ENCODE measurements at regions not wholly inside any gene's neighbourhood (a gene's known extent, or its start where the extent isn't known, plus 50 kb on each side); places are given as distances from the start of the nearest gene placed in this dataset.
"Not testable (repeated sequence)": the region's sequence is repeated elsewhere in the genome, so short reads cannot be mapped to it uniquely, and the experiment has no call there.

DNA sequence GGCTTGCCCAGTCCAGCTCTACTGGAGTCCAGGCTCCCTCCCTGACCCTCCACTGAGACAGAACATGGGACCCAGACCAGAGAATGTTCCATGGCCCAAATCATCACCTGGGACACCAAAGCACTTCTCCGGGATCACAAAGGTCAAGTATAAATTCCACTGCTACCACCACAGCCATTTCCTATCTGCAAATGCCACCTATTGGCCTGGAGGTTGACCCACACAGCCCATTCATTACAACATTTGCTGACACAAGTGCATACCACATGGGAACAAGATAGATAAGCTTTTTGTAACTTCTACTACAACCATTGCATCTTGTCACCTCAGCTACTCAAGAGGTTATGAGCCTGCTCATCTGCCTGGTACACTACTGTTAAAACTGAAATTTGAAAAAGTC lies 126.8 kb upstream of the NECTIN3 start:
- no peak for DNase-seq (ENCODE audit: low read depth)

DNA sequence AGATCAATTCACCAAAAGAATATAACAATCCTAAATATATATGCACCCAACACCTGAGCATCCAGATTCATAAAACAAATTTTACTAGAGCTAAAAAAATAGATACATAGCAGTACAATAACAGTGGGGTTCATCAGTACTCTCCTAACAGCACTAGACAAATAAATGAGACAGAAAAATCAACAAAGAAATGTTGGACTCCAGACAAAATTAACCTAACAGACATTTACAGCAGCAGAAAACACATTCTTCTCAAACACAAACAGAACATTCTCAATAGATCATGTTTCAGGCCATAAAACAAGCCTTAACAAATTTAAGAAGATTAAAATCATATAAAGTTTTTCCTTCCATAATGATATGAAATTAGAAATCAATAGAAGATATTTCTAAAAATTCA lies 124.8 kb upstream of the NECTIN3 start:
- no peak for DNase-seq (ENCODE audit: low read depth)

DNA sequence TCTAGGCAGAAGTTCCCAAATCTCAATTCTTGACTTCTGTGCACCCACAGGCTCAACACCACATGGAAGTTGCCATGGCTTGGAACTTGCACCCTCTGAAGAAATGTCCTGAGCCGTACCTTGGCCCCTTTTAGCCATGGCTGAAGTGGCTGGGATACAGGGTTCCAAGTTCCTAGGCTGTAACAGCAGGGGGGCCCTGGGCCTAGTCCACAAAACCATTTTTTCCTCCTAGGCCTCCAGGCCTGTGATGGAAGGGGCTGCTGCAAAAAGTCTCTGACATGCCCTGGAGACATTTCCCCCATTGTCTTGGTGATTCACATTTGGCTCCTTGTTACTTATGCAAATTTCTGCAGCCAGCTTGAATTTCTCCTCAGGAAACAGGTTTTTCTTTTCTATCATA lies 122.4 kb upstream of the NECTIN3 start:
- not testable (repeated sequence) for DNase-seq (ENCODE audit: low read depth)

DNA sequence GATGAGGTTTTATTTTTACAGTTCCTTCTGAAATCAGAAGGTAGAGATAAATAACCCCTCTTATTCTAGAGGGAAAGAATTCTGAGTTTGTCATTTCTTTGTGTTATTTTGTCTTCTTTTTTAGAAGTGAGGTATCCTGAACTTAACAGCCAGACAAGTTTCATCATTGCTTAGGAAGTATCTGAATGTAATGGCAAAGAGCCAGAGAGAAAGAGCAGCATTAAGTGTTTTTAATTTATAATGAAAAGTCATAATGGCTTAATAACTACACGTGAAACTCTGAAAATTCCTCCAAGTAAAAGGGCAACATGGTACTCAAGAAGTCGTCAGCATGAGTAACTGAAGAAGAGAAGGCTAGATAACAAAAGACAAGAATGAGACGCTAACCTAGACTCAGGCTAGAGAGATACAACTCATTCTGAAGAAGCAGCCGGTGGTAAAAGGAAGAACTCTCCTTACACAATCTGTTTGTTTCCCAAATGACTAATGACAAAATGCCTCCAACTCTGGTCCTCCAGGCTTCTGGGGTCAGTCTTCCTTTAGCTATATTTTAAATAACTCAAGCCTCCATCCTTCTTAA lies 116.2 kb upstream of the NECTIN3 start:
- DNase-seq (ENCODE audit: low read depth) = no peak

DNA sequence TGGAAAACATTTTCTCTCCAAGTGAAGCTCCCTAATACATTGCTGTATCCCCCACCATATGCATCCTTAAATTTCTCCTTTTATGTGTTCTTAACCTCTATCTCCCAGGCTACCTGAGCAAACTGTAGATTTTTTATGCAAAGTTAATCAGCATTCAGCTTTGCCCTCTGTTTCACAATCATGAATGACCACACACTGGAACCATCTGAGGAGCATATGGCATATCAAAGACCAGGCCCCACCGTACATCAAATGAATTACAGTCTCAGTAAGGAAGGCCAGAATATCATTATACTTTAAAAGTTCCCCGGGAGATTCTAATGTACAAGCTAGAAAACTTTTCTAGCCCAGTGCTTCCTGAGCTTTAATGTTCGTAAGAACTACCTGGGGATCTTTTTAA lies 115.5 kb upstream of the NECTIN3 start:
- DNase-seq (ENCODE audit: low read depth) = no peak

DNA sequence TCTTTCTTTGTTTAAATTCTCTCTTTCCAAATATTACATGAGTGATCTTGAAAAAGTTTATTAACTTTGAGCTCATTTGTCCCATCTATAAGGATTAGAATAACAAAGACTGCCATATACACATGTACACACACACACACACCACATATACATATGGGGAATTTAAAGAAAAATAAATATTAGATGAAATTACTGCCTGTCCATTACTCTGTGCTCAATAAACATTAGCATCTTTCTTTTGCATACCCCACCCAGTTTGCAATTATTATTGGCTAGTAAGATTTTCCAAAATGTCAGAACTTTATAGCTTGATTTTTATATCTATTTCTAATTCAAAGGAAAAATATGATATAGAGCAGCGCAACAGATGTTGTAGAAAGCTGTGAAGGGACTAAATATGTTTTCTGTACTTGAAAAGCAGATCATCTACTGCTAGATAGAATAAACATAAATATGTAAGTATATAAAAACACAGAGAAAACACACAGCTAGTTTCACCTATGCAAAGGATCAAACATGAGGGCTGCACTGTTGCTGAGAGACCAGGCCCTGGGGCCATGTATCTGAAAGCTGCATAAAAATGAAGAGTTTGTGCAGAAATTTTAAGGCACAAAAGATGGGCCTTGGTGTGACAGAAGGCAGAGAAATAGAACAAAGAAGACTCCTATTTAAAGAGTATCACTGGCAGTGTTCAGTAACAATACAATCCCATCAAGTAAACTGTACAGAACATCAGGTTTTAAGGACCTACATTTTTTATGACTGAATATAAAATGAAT lies 114.2 kb upstream of the NECTIN3 start:
- no peak for DNase-seq (ENCODE audit: low read depth)

DNA sequence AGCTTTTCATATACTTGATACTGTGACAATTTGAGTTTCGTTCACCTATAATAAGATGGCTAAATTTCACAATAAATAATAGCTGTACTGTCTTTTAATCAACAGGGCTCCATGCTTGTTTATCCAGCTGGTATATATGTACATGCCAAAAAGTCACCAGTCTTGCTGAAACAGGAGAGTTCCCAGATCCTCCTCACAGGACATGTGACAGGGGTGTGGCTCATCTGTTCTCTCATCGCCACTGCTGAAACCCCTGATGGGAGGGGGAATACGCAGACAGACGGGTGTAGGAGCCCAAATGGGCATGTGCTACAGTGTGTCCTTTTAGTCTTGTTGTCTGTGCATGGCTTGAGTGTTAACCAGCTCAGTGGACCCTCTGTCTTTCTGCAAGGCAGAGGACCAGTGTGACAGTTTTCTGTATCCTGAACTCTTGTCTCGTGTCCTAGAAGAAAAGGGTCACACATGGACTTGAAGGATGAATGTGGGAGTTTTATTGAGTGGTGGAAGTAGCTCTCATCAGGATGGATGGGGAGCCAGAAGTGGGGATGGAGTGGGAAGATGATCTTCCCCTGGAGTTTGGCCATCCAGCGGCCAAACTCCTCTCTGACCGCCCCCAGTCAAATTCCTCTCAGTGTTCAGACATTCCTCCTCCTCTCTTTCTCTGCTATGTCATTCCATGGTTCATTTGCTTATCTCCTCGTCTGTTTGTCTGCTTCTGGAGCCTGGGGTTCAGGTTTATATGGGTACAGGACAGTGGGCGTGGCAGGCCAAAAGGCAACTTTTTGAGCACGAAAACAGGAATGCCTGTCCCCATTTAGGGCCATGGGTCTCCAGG lies 113.1 kb upstream of the NECTIN3 start:
- no peak for DNase-seq (ENCODE audit: low read depth)

DNA sequence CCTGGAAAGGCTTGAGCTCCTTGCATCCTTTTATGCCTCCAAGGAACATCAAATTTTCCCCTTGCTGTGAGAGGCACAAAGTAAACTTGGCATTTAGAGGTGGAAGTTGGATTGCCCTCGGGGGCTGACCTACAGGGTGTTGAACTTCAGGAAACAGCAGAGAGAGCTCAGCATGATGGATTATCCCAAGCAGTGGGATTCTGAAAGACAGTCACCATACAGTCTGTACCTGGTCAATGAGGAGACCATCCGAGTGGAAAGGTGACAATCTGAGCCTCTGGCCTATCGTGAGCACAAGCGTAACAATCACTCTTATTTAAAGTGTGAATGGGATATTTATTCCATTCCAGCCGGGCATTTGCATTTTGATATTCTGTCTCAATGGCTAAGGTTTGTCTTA lies 105.6 kb upstream of the NECTIN3 start:
- DNase-seq (ENCODE audit: low read depth) = no peak

DNA sequence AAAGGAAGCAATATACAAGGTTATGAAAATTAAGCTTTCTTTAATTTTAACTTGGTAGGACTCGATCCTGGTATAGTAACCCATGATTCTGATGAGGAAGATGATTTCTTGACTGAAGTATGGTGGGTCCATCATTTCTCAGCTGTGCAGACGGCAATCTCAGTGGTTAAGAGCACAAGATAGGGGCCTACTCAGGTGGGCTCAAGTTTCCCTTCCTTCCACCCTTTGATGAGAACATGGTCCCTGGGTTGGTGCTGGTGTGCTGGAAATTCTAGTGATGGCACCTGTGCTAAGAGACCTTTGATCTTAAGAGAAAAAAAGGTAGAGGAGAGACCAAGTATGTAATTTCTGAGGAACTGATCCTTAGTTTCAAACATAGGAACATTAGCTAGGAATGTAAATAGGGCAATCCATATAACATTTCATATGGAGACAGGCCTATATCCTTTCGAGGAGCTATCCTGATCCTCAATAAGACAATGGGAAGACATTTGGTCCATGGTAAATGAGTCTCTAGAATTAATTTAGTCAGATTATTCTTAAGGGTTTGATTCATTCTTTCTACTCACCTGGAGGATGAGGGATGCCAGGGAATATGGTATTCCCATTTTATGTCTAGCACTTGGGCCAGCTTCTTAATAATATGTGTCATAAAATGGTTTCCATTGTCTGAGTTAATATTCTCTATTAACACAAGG lies 104.5 kb upstream of the NECTIN3 start:
- no peak for DNase-seq (ENCODE audit: low read depth)

DNA sequence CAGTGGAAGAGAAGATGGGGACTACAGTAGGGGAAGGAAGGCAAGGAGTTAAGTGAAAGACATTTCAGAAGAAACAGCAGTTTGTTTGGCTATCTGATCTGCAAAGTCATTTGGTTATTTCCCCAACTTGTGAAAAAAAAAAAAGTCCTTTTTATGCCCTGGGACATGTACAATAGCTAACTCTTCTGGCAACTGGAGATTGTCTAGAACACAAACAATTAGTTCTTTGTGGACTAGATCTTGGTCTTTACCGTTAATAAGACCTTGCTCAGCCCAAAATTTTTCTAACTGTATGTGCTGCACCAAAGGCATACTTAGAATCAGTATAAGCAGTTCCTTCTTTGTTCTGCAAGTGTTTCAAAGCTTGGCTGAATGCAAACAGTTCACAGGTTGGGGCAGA lies 103.5 kb upstream of the NECTIN3 start:
- no peak for DNase-seq (ENCODE audit: low read depth)

DNA sequence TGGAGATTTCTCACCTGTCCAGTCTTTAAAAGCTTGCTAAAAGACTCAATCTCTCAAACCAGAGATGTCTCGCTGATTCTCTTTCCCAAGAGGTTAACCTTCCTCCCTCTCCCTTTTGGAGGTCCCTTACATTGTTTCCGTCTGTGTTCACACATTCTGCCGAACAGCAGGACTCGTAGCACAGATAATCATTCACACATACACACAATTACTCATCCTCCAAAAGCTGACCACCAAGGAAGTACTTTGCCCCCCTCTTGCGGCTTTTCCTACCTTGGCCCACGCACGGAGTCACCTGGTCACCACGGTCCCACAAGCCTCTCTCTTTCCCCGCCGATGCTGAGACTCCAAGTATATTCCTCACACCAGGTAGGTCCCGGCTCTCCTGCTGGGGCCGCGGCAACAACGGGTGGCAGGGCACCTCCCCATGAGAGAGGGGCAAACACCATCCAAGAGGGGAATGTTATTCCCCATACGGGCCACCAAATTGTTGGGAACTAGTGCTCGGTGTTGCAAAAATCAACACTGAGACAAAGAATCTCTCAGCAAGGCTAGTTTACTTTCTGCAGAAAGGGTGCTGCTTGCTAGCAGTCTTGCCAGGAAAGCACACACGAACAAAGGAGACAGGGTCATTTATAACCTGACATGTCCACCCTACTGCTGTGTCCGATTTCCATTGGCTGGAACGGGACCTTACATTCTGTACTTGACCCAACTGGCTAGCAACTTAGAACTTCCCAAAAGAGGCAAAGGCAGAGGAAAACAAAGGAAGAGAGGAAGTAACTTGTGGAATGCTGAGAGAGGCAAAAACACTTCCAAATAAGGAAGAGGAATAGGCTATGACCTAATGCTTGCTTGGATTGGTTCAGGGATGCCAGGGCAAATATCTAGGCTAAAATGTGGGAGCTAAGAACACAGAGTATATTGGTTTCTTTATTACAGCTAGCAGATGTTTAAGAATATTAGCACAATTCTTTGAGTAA lies 102.1 kb upstream of the NECTIN3 start:
- DNase-seq (ENCODE audit: low read depth) = no peak

DNA sequence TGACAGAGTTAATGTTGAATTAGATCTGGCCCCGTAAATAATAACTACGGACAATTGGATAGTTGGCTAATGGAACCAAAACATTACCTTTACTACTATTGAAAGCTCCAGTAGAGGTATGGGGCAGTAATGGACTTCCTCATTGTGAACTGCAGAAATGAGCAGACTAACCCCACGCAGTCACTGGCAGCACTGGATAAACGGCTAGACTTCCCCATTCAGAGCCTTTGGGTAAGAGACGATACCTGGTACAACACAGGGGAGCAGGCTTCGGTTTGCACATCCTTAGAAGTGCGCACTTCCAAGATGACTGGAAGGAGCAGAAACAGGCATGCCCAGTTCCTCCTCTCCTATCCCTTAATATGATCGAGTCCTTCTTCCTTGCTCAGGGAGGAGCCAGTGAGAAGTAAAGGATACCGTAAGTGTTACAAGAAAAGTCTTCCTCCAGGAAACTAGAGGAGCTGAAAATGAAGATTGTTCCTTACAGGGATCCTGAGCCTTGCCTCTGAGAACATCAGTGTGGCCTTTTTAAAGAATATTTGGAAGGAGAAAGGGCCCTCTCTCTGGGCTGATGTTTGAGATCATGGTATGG lies 100.5 kb upstream of the NECTIN3 start:
- DNase-seq (ENCODE audit: low read depth) = no peak

DNA sequence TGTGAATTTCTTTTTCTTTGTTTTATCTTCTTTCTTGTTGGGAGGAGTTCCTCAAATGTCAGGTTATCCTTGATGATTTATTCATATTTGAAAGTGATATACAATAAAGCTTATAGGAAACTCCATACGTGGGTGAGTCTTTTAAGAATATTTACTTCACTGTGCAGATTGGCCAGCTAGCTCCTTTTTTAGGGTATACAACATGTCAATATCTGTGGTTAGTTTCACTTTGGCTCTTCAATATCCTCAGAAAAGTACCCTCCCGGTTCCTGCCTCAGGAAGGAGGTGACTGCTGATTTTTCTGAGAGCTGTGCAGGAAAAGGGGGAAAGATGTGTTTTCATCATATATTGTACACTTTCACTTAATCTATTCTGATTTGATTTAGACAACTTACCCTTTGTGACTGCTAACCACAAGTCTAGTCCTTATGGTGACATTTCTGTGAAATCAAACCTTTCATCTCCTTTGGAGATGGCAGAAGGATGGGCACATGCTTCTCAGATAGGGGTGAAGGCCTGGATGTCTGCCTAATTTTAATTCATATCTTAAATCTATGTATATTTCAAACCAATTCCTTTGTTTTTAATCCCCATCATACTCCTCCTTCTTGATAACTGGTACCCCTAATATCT lies 98.2 kb upstream of the NECTIN3 start:
- no peak for DNase-seq (ENCODE audit: low read depth)

DNA sequence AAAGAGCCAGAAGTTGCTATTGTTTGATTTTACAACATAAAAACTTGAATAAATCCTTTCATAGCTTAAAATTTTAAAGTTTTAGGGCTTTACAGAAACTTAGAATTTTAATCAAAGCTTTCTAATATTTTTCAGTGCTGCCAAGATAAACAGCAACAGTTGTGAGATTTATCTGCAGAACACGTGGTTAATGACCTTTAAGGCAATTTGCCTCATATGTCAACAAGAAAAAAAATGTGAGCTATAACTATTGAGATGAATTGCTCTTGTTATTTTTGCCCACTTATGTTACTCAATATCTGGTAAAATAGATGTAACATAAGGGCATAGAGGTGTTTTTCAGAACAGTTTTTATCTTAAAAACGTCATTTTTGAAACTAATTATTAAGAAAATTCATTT lies 96.7 kb upstream of the NECTIN3 start:
- DNase-seq (ENCODE audit: low read depth) = no peak

DNA sequence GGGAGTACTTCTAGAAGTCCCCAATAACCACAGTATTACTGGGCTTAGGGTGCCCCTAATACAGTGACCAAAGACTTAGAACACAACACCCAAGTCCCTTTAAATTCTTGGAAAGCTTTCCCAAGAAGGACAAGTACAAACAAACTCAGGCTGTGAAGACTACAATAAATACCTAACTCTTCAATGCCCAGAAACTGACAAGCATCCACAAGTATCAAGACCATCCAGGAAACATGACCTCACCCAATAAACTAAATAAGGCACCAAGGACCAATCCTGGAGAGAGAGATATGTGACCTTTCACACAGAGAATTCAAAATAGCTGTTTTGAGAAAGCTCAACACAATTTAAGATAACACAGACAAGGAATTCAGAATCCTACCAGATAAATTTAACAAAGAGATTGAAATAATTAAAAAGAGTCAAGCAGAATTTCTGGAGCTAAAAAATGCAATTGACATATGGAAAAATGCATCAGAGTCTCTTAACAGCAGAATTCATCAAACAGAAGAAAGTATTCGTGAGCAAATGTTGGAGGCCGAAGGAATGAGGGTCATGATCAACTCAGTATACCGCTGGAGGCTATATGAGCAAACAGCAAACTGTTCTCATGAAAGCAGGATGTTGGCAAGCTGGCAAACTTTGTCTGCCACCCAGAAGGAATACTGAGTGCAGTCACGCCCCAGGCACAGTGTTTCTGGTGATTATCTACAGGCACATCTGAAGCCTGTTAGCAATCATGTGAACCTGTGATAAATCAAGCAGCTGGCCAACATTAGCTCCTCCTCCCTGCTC lies 87.0 kb upstream of the NECTIN3 start:
- DNase-seq (ENCODE audit: low read depth) = no peak

DNA sequence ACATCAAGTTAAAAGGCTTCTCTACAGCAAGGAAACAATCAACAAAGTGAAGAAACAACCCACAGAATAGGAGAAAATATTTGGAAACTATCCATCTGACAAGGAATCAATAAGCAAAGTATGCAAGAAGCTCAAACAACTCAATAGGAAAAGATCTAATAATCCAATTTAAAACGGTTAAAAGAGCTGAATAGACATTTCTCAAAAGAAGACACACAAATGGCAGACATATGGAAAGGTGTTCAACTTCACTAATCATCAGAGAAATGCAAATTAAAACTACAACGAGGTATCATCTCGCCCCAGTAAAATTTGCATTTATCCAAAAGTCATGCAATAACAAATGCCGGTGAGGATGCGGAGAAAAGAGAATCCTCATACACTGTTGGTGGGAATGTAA lies 82.2 kb upstream of the NECTIN3 start:
- no peak for DNase-seq (ENCODE audit: low read depth)

DNA sequence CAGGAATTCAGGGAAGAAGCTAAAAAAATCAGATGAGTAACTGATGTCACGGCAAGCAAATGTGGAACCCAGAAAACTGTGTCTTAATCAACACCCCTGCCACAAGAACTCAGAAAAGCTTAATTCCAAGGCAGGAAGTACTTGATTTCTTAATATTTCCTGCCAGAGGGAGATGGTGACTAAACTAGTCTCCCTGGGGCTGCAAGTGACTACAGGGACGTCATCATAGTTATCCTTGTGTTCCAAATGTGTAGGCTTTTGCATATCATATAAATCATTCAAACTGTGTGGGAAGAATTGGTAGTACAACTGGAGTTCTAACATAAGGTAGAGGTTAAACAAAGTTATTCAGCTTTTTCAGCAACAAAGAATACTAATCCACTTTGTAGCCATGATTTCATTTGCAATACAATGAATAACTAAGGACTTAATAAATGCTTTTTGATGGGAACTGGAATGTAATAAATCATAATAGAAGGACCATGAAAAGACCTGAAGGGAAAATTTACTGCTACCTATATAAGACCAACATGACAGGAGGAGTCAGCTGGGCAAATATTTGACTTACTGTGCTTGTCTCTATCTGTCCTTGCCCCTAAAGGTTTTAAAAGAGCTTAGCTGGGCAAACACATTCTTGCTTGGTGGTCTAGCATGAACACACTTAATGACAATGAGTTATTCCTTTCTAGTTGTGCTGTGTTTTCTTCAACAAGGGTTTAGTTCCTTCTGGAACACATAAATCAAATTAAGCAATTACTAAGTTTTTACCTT lies 76.0 kb upstream of the NECTIN3 start:
- DNase-seq (ENCODE audit: low read depth) = no peak

DNA sequence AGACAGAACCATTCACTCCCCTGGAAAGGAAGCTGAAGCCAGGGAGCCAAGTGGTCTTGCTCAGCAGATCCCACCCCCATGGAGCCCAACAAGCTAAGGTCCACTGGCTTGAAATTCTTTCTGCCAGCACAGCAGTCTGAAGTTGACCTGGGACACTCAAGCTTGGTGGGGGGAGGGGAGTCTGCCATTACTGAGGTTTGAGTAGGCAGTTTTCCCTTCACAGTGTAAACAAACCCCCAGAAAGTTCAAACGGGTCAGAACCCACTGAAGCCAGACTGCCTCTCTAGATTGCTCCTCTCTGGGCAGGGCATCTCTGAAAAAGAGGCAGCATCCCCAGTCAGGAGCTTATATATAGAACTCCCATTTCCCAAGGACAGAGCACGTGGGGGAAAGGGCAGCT lies 72.8 kb upstream of the NECTIN3 start:
- DNase-seq (ENCODE audit: low read depth) = not testable (repeated sequence)

DNA sequence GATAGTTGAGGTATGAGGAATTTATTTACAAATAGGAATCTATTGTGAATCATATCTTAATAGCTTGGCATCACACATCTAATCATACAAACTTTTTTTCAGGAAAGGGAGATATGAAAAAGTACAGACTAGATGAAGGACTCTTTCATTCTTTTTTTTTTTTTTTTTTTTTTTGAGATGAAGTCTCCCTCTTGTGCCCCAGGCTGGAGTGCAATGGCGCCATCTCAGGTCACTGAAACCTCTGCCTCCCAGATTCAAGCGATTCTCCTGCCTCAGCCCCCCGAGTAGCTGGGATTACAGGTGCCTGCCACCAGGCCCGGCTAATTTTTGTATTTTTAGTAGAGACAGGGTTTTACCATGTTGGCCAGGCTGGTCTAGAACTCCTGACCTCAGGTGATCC lies 65.1 kb upstream of the NECTIN3 start:
- DNase-seq (ENCODE audit: low read depth) = not testable (repeated sequence)

Measured in stimulated activated CD8-positive, alpha-beta memory T cell treated with anti-CD3 and anti-CD28 coated beads, Interleukin-15, amount 100 ng/mL, for 24 hours (primary cell).